K562 (cell line): ENCODE measurements at regions not wholly inside any gene's neighbourhood (a gene's known extent, or its start where the extent isn't known, plus 50 kb on each side); places are given as distances from the start of the nearest gene placed in this dataset.

Source experiments
- ATAC-seq: fragments of 200-7000 bp; cut with Tn5 transposase; 3 replicates; pipeline ENCODE4 v1.9.1; 2020; ENCODE audit warnings: moderate library complexity
- BruUV-seq: library from RNA; stranded (reverse); fragments of 400-500 nt; replicated peaks from 2 replicates; lab custom pipeline; 2021; lab: Mats Ljungman, UMichigan
- CTCF ChIA-PET: fragments of 300-600 bp; formaldehyde crosslinking; extraction: SDS; loops from one replicate; lab custom pipeline; 2021; ENCODE audit warnings: low intra/inter-chr PET ratio; lab: Yijun Ruan, JAX
- POLR2A ChIA-PET: fragments of 300-600, 350-650 bp; sonication (Branson Sonifier 250); formaldehyde crosslinking; extraction: SDS; loops from one replicate; lab custom pipeline; 2021; ENCODE audit warnings: antibody characterized with exemption, inconsistent platforms; lab: Yijun Ruan, JAX
- DNase-seq, 4 experiments: peaks; one replicate each; pipeline versions ENCODE4 v3.0.0 to v3.0.0-alpha.2; 2011 to 2018; ENCODE audit warnings: low spot score in 3 of 4, mixed read lengths in 3 of 4; ENCODE audit errors: extremely low read depth in 1 of 4
- FAIRE-seq: peaks from 2 replicates; lab custom pipeline; 2011; peaks lifted over from hg19 to GRCh38; lab: Jason Lieb, UNC
- H2AFZ ChIP-seq: 2 replicates; pipeline ENCODE4 v1.6.0; 2011; ENCODE audit warnings: low read depth, low read length, control low read depth, inconsistent platforms
- H3K27ac ChIP-seq: fragments of 200-600 bp; 3 replicates; pipeline ENCODE4 v1.8.0; 2011; ENCODE audit warnings: low read depth, mild to moderate bottlenecking, control low read depth, inconsistent platforms, low read length, moderate library complexity, mixed read lengths; ENCODE audit errors: extremely low read depth
- H3K27me3 ChIP-seq, 2 experiments: fragments of 300-600 bp in 1 of 2; 2 replicates in 1 of 2; 3 replicates in 1 of 2; pipeline versions ENCODE4 v1.6.0 to v1.8.0; 2011; ENCODE audit warnings: inconsistent platforms in 2 of 2, low read length in 2 of 2, mild to moderate bottlenecking in 1 of 2, mixed read lengths in 1 of 2, moderate library complexity in 1 of 2; ENCODE audit not compliant: control insufficient read depth in 2 of 2, insufficient read depth in 2 of 2
- H3K36me3 ChIP-seq: fragments of 300-600 bp; 3 replicates; pipeline ENCODE4 v1.8.0; 2011; ENCODE audit warnings: mild to moderate bottlenecking, low read length, inconsistent platforms; ENCODE audit not compliant: control insufficient read depth, insufficient read depth
- H3K4me1 ChIP-seq, 2 experiments: fragments of 200-600 bp in 1 of 2; replicated peaks in 1 of 2; 2 replicates in 1 of 2; 3 replicates in 1 of 2; pipeline versions ENCODE4 v1.5.1 to v1.8.0; 2011; ENCODE audit warnings: inconsistent platforms in 2 of 2, low read length in 2 of 2, mild to moderate bottlenecking in 1 of 2, mixed read lengths in 1 of 2, moderate library complexity in 1 of 2; ENCODE audit not compliant: control insufficient read depth in 2 of 2, insufficient read depth in 2 of 2
- H3K4me2 ChIP-seq: 2 replicates; pipeline ENCODE4 v1.6.1; 2011; ENCODE audit warnings: low read length, control low read depth, inconsistent platforms, mixed read lengths; ENCODE audit not compliant: insufficient read depth
- H3K4me3 ChIP-seq: fragments of 200-600 bp; sonication (generic), shearing (Covaris generic); 2 replicates; pipeline ENCODE4 v1.5.1; 2016; ENCODE audit warnings: control low read depth, inconsistent platforms
- H3K79me2 ChIP-seq: fragments of 200-600 bp; 3 replicates; pipeline ENCODE4 v1.8.0; 2011; ENCODE audit warnings: low read length, inconsistent platforms; ENCODE audit not compliant: control insufficient read depth, insufficient read depth
- H3K9ac ChIP-seq, 2 experiments: 2 replicates each; pipeline versions ENCODE4 v1.6.0 to v1.6.1; 2011; ENCODE audit warnings: low read depth in 2 of 2, low read length in 2 of 2, control low read depth in 1 of 2, inconsistent platforms in 1 of 2, mild to moderate bottlenecking in 1 of 2, mixed read lengths in 1 of 2; ENCODE audit not compliant: insufficient read depth in 1 of 2
- H3K9me1 ChIP-seq: one replicate; pipeline ENCODE4 v1.6.0; 2011; ENCODE audit warnings: inconsistent platforms, mild to moderate bottlenecking, low read length, moderate library complexity; ENCODE audit not compliant: control insufficient read depth, insufficient read depth
- H3K9me3 ChIP-seq: replicated peaks from 2 replicates; pipeline ENCODE4 v1.5.1; 2011; ENCODE audit warnings: low read depth, low read length, inconsistent platforms; ENCODE audit not compliant: control insufficient read depth, insufficient read depth
- H4K20me1 ChIP-seq: replicated peaks from 2 replicates; pipeline ENCODE4 v1.6.1; 2011; ENCODE audit warnings: low read length, inconsistent platforms, mixed read lengths; ENCODE audit not compliant: control insufficient read depth, insufficient read depth
- CTBP1 ChIP-seq: fragments of 450-650 bp; IDR thresholded peaks from 2 replicates; pipeline ENCODE4 v1.6.1; 2016; ENCODE audit warnings: borderline replicate concordance
- ETV5 ChIP-seq: sonication (generic); formaldehyde crosslinking; IDR thresholded peaks from 2 replicates; pipeline ENCODE4 v1.4.0; 2020; ENCODE audit warnings: low read depth, mild to moderate bottlenecking, missing genetic modification reagents
- HMGN3 ChIP-seq: IDR thresholded peaks from 2 replicates; pipeline ENCODE4 v1.6.1; 2011; ENCODE audit warnings: borderline replicate concordance, low read depth, mild to moderate bottlenecking, mixed read lengths, low read length; ENCODE audit not compliant: insufficient read length; ENCODE audit errors: extremely low read depth
- PCBP1 ChIP-seq: fragments of 200-400 bp; formaldehyde crosslinking; IDR thresholded peaks from 2 replicates; pipeline ENCODE4 v1.6.1; 2018; ENCODE audit warnings: mild to moderate bottlenecking, low read depth, low read length; ENCODE audit not compliant: poor library complexity, severe bottlenecking
- POLR2A ChIP-seq: fragments of 450-650 bp; conservative IDR thresholded peaks from 2 replicates; pipeline ENCODE4 v1.6.1; 2016
- SREBF1 ChIP-seq: fragments of 150-350 bp; IDR thresholded peaks from 2 replicates; pipeline ENCODE4 v1.6.1; 2014; ENCODE audit warnings: antibody characterized with exemption, low read depth, low read length, borderline replicate concordance
- WGBS: fragments of 100-300 bp; shearing (Covaris generic); methylation state at CpG from one replicate; pipeline ENCODE4 v1.1.6; 2016; ENCODE audit warnings: low coverage, mixed read lengths; ENCODE audit not compliant: insufficient coverage; ENCODE audit errors: missing lambda C conversion rate; 5-methylcytosine and 5-hydroxymethylcytosine counted together
- in situ Hi-C: fragments of 300-500 bp; cut with MboI; formaldehyde crosslinking; loops from 4 replicates; pipeline ENCODE4 v1.15.0; 2018; ENCODE audit warnings: inconsistent platforms, mixed read lengths
- intact Hi-C: fragments of 100-400 bp; cut with micrococcal nuclease; formaldehyde crosslinking; loops from 2 replicates; pipeline ENCODE4 v1.14.2; 2022

GRCh38 chr7:86964973-86965726 is 94.3 kb downstream of the ELAPOR2 start:
- Histone ChIP-seq H2AFZ (no peak overlapping the region), H3K4me2 (no peak overlapping the region), H3K27me3 (no peaks in the 10 kb centered on the region), H3K36me3 (no peaks in the 10 kb centered on the region), H3K4me1 (peaks cover 0 to 24% of the 10 kb centered on the region in 2 experiments; a peak in 2 of 5 replicates), H3K27ac (no peak overlapping the region), H3K79me2 (peaks cover 22% of the 10 kb centered on the region; the same call in 2 of the 3 replicates), H3K9ac (no peak overlapping the region), H3K9me1 (no peaks in the 10 kb centered on the region), H3K9me3 (no peaks in the 10 kb centered on the region), H3K4me3 (no peak overlapping the region), H4K20me1 (peaks cover 7% of the 10 kb centered on the region; the same call in 1 of the 2 replicates)
- in situ Hi-C loops: no loop called here
- no peak for TF ChIP-seq SREBF1
- TF ChIP-seq ETV5: no peak
- no peak for TF ChIP-seq HMGN3
- TF ChIP-seq POLR2A: no peak
- TF ChIP-seq CTBP1: 0 out of 2 replicates have a peak, but pooled peaks have one; percentile 13
- no peak for TF ChIP-seq PCBP1
- WGBS: 40% methylated on average over 4 of the region's 4 CpGs
- peak; percentile 45 for ATAC-seq
- CTCF ChIA-PET: no interaction called here
- intact Hi-C loops: no loop called here
- no peak for FAIRE-seq
- DNase-seq: no peak
- POLR2A ChIA-PET: interaction anchor here (1.0 to 1.4 kb wide), 3 partner anchors 27 to 94 kb away, joined by 3 to 4 read pairs (median 3); partner anchors contain the start of gene ELAPOR2
- BruUV-seq: no TSS peak
